PC-3 (cell line): ENCODE measurements at regions not wholly inside any gene's neighbourhood (a gene's known extent, or its start where the extent isn't known, plus 50 kb on each side); places are given as distances from the start of the nearest gene placed in this dataset.
A peak's percentile ranks its signal among the peaks of the same experiment; 100 is the strongest.

ENCODE experiments used
- ATAC-seq: fragments of 200-7000 bp; cut with Tn5 transposase; 2 replicates; pipeline ENCODE4 v1.9.1; 2020; ENCODE audit warnings: mild to moderate bottlenecking, moderate library complexity
- BruUV-seq: library from RNA; stranded (reverse); fragments of 400-500 nt; replicated peaks from 2 replicates; lab custom pipeline; 2021; lab: Mats Ljungman, UMichigan
- CTCF ChIA-PET: fragments of 300-600 bp; sonication (Branson Sonifier 250); formaldehyde crosslinking; loops from one replicate; lab custom pipeline; 2022; ENCODE audit warnings: antibody characterized with exemption; lab: Charles Lee
- POLR2A ChIA-PET: fragments of 300-600 bp; sonication (Branson Sonifier 250); formaldehyde crosslinking; loops from one replicate; lab custom pipeline; 2022; ENCODE audit warnings: antibody characterized with exemption; ENCODE audit not compliant: unreplicated experiment; lab: Charles Lee
- DNase-seq: peaks from one replicate; pipeline ENCODE4 v3.0.0-alpha.2; 2015
- H2AFZ ChIP-seq: fragments of 300-600 bp; sonication (generic); 2 replicates; pipeline ENCODE4 v1.6.0; 2016; ENCODE audit warnings: antibody characterized with exemption, low read length
- H3F3A ChIP-seq: fragments of 300-600 bp; sonication (generic); one replicate; pipeline ENCODE4 v1.6.0; 2017; ENCODE audit warnings: antibody characterized with exemption, low read length, control low read depth, mild to moderate bottlenecking; ENCODE audit not compliant: unreplicated experiment
- H3K27ac ChIP-seq: fragments of 300-600 bp; sonication (generic); 2 replicates; pipeline ENCODE4 v1.5.1; 2016; ENCODE audit warnings: mild to moderate bottlenecking, low read length
- H3K27me3 ChIP-seq: fragments of 300-600 bp; sonication (generic); 2 replicates; pipeline ENCODE4 v1.6.1; 2016; ENCODE audit warnings: low read length, mixed read lengths
- H3K36me3 ChIP-seq: fragments of 300-600 bp; sonication (generic); 2 replicates; pipeline ENCODE4 v1.6.1; 2016; ENCODE audit warnings: low read depth, mixed run types, low read length, mixed read lengths
- H3K4me1 ChIP-seq: fragments of 300-600 bp; sonication (generic); 2 replicates; pipeline ENCODE4 v1.5.1; 2016; ENCODE audit warnings: low read length; ENCODE audit not compliant: insufficient read depth
- H3K4me2 ChIP-seq: fragments of 300-600 bp; sonication (generic); 2 replicates; pipeline ENCODE4 v1.6.0; 2016; ENCODE audit warnings: low read length
- H3K4me3 ChIP-seq: fragments of 300-600 bp; sonication (generic); 2 replicates; pipeline ENCODE4 v1.5.1; 2016; ENCODE audit warnings: mild to moderate bottlenecking, low read length, mixed read lengths
- H3K79me2 ChIP-seq: fragments of 300-600 bp; sonication (generic); 2 replicates; pipeline ENCODE4 v1.6.1; 2017; ENCODE audit warnings: low read length, mixed read lengths
- H3K9ac ChIP-seq: fragments of 300-600 bp; sonication (generic); 2 replicates; pipeline ENCODE4 v1.6.0; 2016; ENCODE audit warnings: mild to moderate bottlenecking, low read length
- H3K9me2 ChIP-seq: fragments of 300-600 bp; sonication (generic); replicated peaks from 2 replicates; pipeline ENCODE4 v1.6.1; 2016; ENCODE audit warnings: mixed run types, low read length, mixed read lengths
- H3K9me3 ChIP-seq: fragments of 300-600 bp; sonication (generic); 2 replicates; pipeline ENCODE4 v1.6.1; 2016; ENCODE audit warnings: low read length, mixed read lengths
- H4K20me1 ChIP-seq: fragments of 300-600 bp; sonication (generic); 2 replicates; pipeline ENCODE4 v1.6.1; 2016; ENCODE audit warnings: low read length, mixed read lengths
- EZH2 ChIP-seq: fragments of 300-600 bp; sonication (generic); IDR thresholded peaks from one replicate; pipeline ENCODE4 v1.6.1; 2017; ENCODE audit warnings: antibody characterized with exemption, mild to moderate bottlenecking, low read length; ENCODE audit not compliant: unreplicated experiment
- EZH2phosphoT487 ChIP-seq: fragments of 300-600 bp; sonication (generic); IDR thresholded peaks from 2 replicates; pipeline ENCODE4 v1.6.1; 2018; ENCODE audit warnings: mild to moderate bottlenecking, antibody characterized with exemption, low read length, borderline replicate concordance
- intact Hi-C: fragments of 100-400 bp; cut with micrococcal nuclease; formaldehyde crosslinking; loops from 2 replicates; pipeline ENCODE4 v1.9.0; 2023
- TF ChIP-seq, protein P1 (sequence below): fragments of 300-600 bp; sonication (generic); conservative IDR thresholded peaks from 2 replicates; pipeline ENCODE4 v1.5.1; 2017; ENCODE audit warnings: antibody characterized with exemption, low read depth, mild to moderate bottlenecking, low read length

DNA sequence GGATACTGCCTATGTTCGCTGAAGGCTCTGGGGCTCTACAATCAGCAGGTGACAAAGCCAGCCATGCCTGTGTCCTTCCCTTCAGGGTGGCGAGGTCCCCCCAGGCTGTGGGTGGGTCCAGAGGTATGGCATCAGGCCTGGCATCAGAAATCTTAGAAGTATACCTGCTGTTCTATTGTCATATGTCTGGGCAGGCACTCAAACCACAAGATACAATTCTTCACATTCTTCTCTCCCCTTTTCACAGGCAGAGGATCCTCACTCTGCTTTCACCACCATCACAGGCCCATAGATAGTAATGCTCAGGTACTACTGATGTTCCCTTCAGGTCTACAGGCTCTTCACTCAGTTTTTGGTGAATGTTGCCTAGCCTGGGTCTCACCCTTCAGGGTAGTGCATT is 1180.0 kb upstream of the CITED2 start:
- H3K4me2 ChIP-seq: no peak overlapping the region
- POLR2A ChIA-PET: no interaction called here
- no peak overlapping the region for H3K9ac ChIP-seq
- H3K9me3 ChIP-seq: no peaks in the 10 kb centered on the region
- H3K9me2 ChIP-seq: no peaks in the 10 kb centered on the region
- no peaks in the 10 kb centered on the region for H3K4me1 ChIP-seq
- no peak overlapping the region for H3K27ac ChIP-seq
- H3K36me3 ChIP-seq: no peaks in the 10 kb centered on the region
- ATAC-seq: no peak
- H2AFZ ChIP-seq: no peak overlapping the region
- H3K4me3 ChIP-seq: no peak overlapping the region
- H4K20me1 ChIP-seq: no peaks in the 10 kb centered on the region
- H3K27me3 ChIP-seq: no peaks in the 10 kb centered on the region
- no peak for TF ChIP-seq EZH2phosphoT487
- TF ChIP-seq, protein P1, sequence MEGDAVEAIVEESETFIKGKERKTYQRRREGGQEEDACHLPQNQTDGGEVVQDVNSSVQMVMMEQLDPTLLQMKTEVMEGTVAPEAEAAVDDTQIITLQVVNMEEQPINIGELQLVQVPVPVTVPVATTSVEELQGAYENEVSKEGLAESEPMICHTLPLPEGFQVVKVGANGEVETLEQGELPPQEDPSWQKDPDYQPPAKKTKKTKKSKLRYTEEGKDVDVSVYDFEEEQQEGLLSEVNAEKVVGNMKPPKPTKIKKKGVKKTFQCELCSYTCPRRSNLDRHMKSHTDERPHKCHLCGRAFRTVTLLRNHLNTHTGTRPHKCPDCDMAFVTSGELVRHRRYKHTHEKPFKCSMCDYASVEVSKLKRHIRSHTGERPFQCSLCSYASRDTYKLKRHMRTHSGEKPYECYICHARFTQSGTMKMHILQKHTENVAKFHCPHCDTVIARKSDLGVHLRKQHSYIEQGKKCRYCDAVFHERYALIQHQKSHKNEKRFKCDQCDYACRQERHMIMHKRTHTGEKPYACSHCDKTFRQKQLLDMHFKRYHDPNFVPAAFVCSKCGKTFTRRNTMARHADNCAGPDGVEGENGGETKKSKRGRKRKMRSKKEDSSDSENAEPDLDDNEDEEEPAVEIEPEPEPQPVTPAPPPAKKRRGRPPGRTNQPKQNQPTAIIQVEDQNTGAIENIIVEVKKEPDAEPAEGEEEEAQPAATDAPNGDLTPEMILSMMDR: no peak
- no peak for TF ChIP-seq EZH2
- CTCF ChIA-PET: no interaction called here
- no peaks in the 10 kb centered on the region for H3K79me2 ChIP-seq
- BruUV-seq: no TSS peak
- DNase-seq: peak; percentile 19
- intact Hi-C loops: no loop called here
- no peaks in the 10 kb centered on the region for H3F3A ChIP-seq

DNA sequence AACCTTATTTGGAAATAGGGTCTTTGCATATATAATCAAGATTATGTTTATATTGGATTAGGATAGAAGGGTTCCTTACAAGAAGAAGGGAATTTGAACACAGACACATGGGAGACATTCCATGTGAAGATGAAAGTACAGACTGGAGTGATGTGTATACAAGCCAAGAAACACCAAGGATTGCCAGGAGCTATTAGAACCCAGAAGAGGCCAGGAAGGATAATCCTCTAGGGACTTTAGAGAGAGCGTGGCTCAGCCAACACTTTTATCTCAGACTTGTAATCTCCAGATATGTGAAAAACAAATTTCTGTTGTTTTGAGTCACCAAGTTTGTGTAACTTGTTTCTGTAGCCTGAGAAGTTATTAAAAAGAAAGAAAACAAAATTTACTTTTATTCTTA is 1173.9 kb upstream of the CITED2 start:
- Histone ChIP-seq H3K4me3 (no peak overlapping the region), H3K4me2 (no peak overlapping the region), H4K20me1 (no peaks in the 10 kb centered on the region), H2AFZ (no peak overlapping the region), H3K27me3 (no peaks in the 10 kb centered on the region), H3K4me1 (peaks cover 16% of the 10 kb centered on the region), H3K9me3 (no peaks in the 10 kb centered on the region), H3K36me3 (no peaks in the 10 kb centered on the region), H3K79me2 (no peaks in the 10 kb centered on the region), H3F3A (no peaks in the 10 kb centered on the region), H3K27ac (no peak overlapping the region), H3K9me2 (no peaks in the 10 kb centered on the region), H3K9ac (no peak overlapping the region)
- BruUV-seq: no TSS peak
- DNase-seq: no peak
- ChIA-PET CTCF (no interaction called here), POLR2A (no interaction called here)
- ATAC-seq: no peak
- no peak for TF ChIP-seq EZH2phosphoT487
- TF ChIP-seq, protein P1: no peak
- no peak for TF ChIP-seq EZH2
- intact Hi-C loops: no loop called here

DNA sequence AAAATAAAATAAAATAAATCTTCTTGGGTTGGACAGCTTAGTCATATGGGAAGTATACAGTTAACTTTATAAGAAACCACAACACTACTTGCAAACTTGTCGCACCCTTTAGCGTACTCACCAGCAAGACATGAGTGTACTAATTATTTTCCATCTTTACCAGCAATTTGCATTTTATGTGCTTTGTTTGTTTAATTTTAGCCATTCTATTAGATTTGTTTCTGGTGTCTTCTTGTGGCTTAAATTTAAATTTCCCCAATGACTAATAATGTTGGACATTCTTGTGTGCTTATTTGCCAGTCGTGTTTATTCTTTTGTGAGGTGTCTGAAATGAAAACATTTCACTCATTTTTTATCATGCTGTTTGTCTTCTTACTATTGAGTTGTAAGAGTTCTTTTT is 1172.2 kb upstream of the CITED2 start:
- H3F3A ChIP-seq: no peaks in the 10 kb centered on the region
- ChIA-PET POLR2A (interaction anchor here (0.7 kb wide), 1 partner anchor 157 kb away, joined by 3 read pairs; no protein-coding TSS in a partner anchor), CTCF (no interaction called here)
- peak overlapping the region; percentile 64 for H3K27ac ChIP-seq
- H3K4me2 ChIP-seq: peak overlapping the region; percentile 27; the same call in 1 of the 2 replicates
- no peaks in the 10 kb centered on the region for H4K20me1 ChIP-seq
- no peaks in the 10 kb centered on the region for H3K36me3 ChIP-seq
- H3K9me3 ChIP-seq: no peaks in the 10 kb centered on the region
- peak; percentile 81 for ATAC-seq
- TF ChIP-seq EZH2 (no peak), EZH2phosphoT487 (no peak)
- TF ChIP-seq, protein P1: no peak
- peak; percentile 65 for DNase-seq
- H3K9me2 ChIP-seq: no peaks in the 10 kb centered on the region
- no peak overlapping the region for H2AFZ ChIP-seq
- intact Hi-C loops: no loop called here
- H3K4me3 ChIP-seq: no peak overlapping the region
- BruUV-seq: no TSS peak
- H3K9ac ChIP-seq: no peak overlapping the region
- H3K4me1 ChIP-seq: peaks cover 16% of the 10 kb centered on the region
- no peaks in the 10 kb centered on the region for H3K27me3 ChIP-seq
- H3K79me2 ChIP-seq: no peaks in the 10 kb centered on the region
